ENCODE measurements at regions not wholly inside any gene's neighbourhood (a gene's known extent, or its start where the extent isn't known, plus 50 kb on each side); places are given as distances from the start of the nearest gene placed in this dataset.

GRCh38 chr3:147493666-147494065 lies 84.5 kb downstream of the ZIC1 start:
- TF ChIP-seq CTCF (IDR thresholded peaks at IDR 0.05), result no peak
- TF ChIP-seq SIN3A (IDR thresholded peaks at IDR 0.05; ENCODE audit: borderline replicate concordance, insufficient read depth, low read depth, low read length), result no peak
- TF ChIP-seq TCF7L2 (IDR thresholded peaks at IDR 0.05; ENCODE audit: low read depth, low read length), result no peak
- TF ChIP-seq POLR2AphosphoS5 (IDR thresholded peaks at IDR 0.05; ENCODE audit: low read depth, low read length), result no peak
- no peak for TF ChIP-seq REST (IDR thresholded peaks at IDR 0.05; ENCODE audit: insufficient read depth in 1 of 2, low read depth in 2 of 2, low read length in 1 of 2)
- H3K4me3 ChIP-seq (ENCODE audit: low read depth in 2 of 2, low read length in 2 of 2), result no peak overlapping the region
- no peak overlapping the region for H3K27ac ChIP-seq (ENCODE audit: low read length)
- no peaks in the 10 kb centered on the region for H3K9me3 ChIP-seq (ENCODE audit: control insufficient read depth, insufficient read depth, low read depth, low read length)
- ChIA-PET POLR2A (no interaction called here), CTCF (no interaction called here)
- no peaks in the 10 kb centered on the region for H3K36me3 ChIP-seq (ENCODE audit: control insufficient read depth, insufficient read depth, low read length)
- DNase-seq (ENCODE audit: low read depth, low spot score) (no peak), ATAC-seq (no peak)
- no peaks in the 10 kb centered on the region for H3K4me1 ChIP-seq (ENCODE audit: control insufficient read depth, insufficient read depth, low read length)
- no TSS peak for BruUV-seq (replicated peaks)
- intact Hi-C loops (cut with micrococcal nuclease; ENCODE audit: unreplicated experiment), result no loop called here
- in situ Hi-C loops (cut with HindIII; ENCODE audit: low pct_unique_long_range_greater_than_20kb, low sequenced_read_pairs), result no loop called here
- H3K27me3 ChIP-seq (ENCODE audit: control insufficient read depth, insufficient read depth, low read length), result no peaks in the 10 kb centered on the region

DNA sequence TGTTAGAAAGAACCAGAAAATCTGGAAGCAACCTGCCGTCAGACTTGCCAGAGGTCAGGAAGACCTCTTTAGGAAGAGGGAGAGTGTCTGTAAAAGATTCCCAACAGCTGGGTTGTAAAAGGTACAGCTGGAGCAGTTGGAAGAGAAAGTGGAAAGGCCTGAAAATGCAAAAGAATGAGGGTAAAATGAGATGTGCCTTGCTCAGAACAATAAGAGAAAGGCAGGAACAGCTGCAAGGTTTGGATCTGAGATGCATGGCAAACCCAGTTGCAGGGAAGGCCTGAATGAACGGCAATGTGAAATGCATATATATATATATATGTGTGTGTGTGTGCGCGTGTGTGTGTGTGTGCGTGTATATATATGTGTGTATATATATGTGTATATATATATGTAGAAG lies 88.1 kb downstream of the ZIC1 start:
- TF ChIP-seq CTCF (IDR thresholded peaks at IDR 0.05), result no peak
- TF ChIP-seq REST (IDR thresholded peaks at IDR 0.05; ENCODE audit: insufficient read depth in 1 of 2, low read depth in 2 of 2, low read length in 1 of 2), result no peak
- no peak for TF ChIP-seq TCF7L2 (IDR thresholded peaks at IDR 0.05; ENCODE audit: low read depth, low read length)
- no peak for TF ChIP-seq SIN3A (IDR thresholded peaks at IDR 0.05; ENCODE audit: borderline replicate concordance, insufficient read depth, low read depth, low read length)
- TF ChIP-seq POLR2AphosphoS5 (IDR thresholded peaks at IDR 0.05; ENCODE audit: low read depth, low read length), result no peak
- Histone ChIP-seq H3K9me3 (ENCODE audit: control insufficient read depth, insufficient read depth, low read depth, low read length) (no peaks in the 10 kb centered on the region; the same call in 1 of the 2 replicates), H3K36me3 (ENCODE audit: control insufficient read depth, insufficient read depth, low read length) (no peaks in the 10 kb centered on the region), H3K4me1 (ENCODE audit: control insufficient read depth, insufficient read depth, low read length) (no peaks in the 10 kb centered on the region), H3K27ac (ENCODE audit: low read length) (no peak overlapping the region), H3K27me3 (ENCODE audit: control insufficient read depth, insufficient read depth, low read length) (no peaks in the 10 kb centered on the region), H3K4me3 (ENCODE audit: low read depth in 2 of 2, low read length in 2 of 2) (no peak overlapping the region)
- no peak for ATAC-seq
- no peak for DNase-seq (ENCODE audit: low read depth, low spot score)
- CTCF ChIA-PET, result no interaction called here
- intact Hi-C loops (cut with micrococcal nuclease; ENCODE audit: unreplicated experiment), result no loop called here
- POLR2A ChIA-PET, result no interaction called here
- in situ Hi-C loops (cut with HindIII; ENCODE audit: low pct_unique_long_range_greater_than_20kb, low sequenced_read_pairs), result no loop called here
- no TSS peak for BruUV-seq (replicated peaks)

Data from Panc1 (cell line).